ENCODE measurements at regions not wholly inside any gene's neighbourhood (a gene's known extent, or its start where the extent isn't known, plus 50 kb on each side); places are given as distances from the start of the nearest gene placed in this dataset.

GRCh38 chr6:43838276-43839036 is 68.4 kb downstream of the VEGFA start:
- ATAC-seq: peak; percentile 88
- peak; percentile 63 for DNase-seq
- intact Hi-C loops (cut with micrococcal nuclease): no loop called here

- ATAC-seq (no peak), DNase-seq (no peak)
- intact Hi-C loops (cut with micrococcal nuclease): no loop called here
Observed at GRCh38 chr6:43837507-43837906, 67.5 kb downstream of the VEGFA start.

- intact Hi-C loops (cut with micrococcal nuclease): no loop called here
- ATAC-seq: no peak
- no peak for DNase-seq
Observed at GRCh38 chr6:43836507-43837240, 66.7 kb downstream of the VEGFA start.

Data from left ventricle myocardium superior (tissue), 1 donor.